IMR-90 (cell line): ENCODE measurements at regions not wholly inside any gene's neighbourhood (a gene's known extent, or its start where the extent isn't known, plus 50 kb on each side); places are given as distances from the start of the nearest gene placed in this dataset. TPM values are rescaled to one million over a fixed set of nuclear protein-coding genes. Genes with fewer than 3 reads are reported as not detected.

Experiments
- microRNA-seq, 2 experiments: library from miRNA; stranded (forward) in 1 of 2; unstranded in 1 of 2; fragments of 10-50 nt in 1 of 2; fragments of <30 nt in 1 of 2; gene quantifications in 1 of 2; microRNA quantifications in 1 of 2; one replicate each; pipeline versions ENCODE3 to v1.1.0; 2013 to 2020; ENCODE audit not compliant: insufficient read depth in 1 of 2, insufficient read length in 1 of 2, unreplicated experiment in 1 of 2
- small RNA-seq, 5 experiments: library from RNA; depleted of rRNA; stranded (forward); fragments of <200 nt; gene quantifications; one replicate each; pipeline ENCODE3, GENCODE V24; 2012

Small RNA genes lying in the stretch of these regions (microRNA-seq; reads per million reads assigned to microRNA genes)
- gene AC104465.1 (ENCODE audit: insufficient read depth, insufficient read length) (not detected), gene MIR205 (ENCODE audit: unreplicated experiment) (not detected)

Small RNA genes lying in the stretch of these regions (small RNA-seq; reads per million reads assigned to genes)
- gene AC104465.1, result 0 reads per million in 5 experiments
